Effector memory CD8-positive, alpha-beta T cell (primary cell): ENCODE measurements at regions not wholly inside any gene's neighbourhood (a gene's known extent, or its start where the extent isn't known, plus 50 kb on each side); places are given as distances from the start of the nearest gene placed in this dataset.

Source experiments
- ATAC-seq: fragments of 150-1000 bp; cut with Tn5 transposase; replicated peaks from 2 replicates; pipeline ENCODE4 v1.10.0; 2021; ENCODE audit warnings: mild to moderate bottlenecking, moderate library complexity
- DNase-seq, 3 experiments: peaks; one replicate each; pipeline ENCODE4 v3.0.0; 2021
- H3K27ac Mint-ChIP-seq, 2 donors: one replicate each; pipeline ENCODE4 v1.8.0; 2022; ENCODE audit warnings: mild to moderate bottlenecking in 2 of 2, mixed read lengths in 2 of 2, moderate library complexity in 2 of 2
- H3K27me3 Mint-ChIP-seq, 2 donors: one replicate each; pipeline ENCODE4 v1.8.0; 2022; ENCODE audit warnings: mixed read lengths in 2 of 2
- H3K36me3 Mint-ChIP-seq: one replicate; pipeline ENCODE4 v1.8.0; 2022; ENCODE audit warnings: mild to moderate bottlenecking, moderate library complexity, mixed read lengths; ENCODE audit not compliant: insufficient read depth
- H3K4me1 Mint-ChIP-seq, 2 donors: one replicate each; pipeline ENCODE4 v1.8.0; 2022; ENCODE audit warnings: low read depth in 2 of 2, mixed read lengths in 2 of 2
- H3K4me3 Mint-ChIP-seq, 2 donors: one replicate each; pipeline ENCODE4 v1.8.0; 2022; ENCODE audit warnings: mild to moderate bottlenecking in 2 of 2, mixed read lengths in 2 of 2, moderate library complexity in 2 of 2
- H3K9me3 Mint-ChIP-seq, 2 donors: one replicate each; pipeline ENCODE4 v1.8.0; 2022; ENCODE audit warnings: mixed read lengths in 2 of 2

DNA sequence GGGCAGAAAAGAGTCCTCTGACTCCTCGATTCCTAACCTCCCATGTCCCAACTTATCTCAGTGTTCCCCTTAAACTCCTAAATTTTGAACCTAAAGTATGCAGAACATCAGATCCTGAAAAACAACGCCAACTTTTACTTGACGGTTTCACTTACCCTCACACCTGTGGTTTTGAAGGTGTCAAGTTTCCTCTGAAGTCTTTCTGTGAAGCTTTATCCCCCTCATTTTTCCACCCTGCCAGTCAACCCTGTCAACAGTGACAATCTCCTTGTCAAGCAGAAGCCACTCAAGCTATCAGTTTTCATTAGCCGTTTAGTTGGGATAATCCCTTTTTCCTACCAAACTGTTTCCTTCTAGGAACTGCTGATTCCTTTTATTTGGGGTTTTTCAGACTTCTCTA lies 245.4 kb upstream of the PREP start:
- DNase-seq, result peak in 2 of 3 experiments; percentile 18 to 26
- no peaks in the 10 kb centered on the region for H3K9me3 Mint-ChIP-seq
- peak overlapping the region; percentile 39 to 58 for H3K4me3 Mint-ChIP-seq

DNA sequence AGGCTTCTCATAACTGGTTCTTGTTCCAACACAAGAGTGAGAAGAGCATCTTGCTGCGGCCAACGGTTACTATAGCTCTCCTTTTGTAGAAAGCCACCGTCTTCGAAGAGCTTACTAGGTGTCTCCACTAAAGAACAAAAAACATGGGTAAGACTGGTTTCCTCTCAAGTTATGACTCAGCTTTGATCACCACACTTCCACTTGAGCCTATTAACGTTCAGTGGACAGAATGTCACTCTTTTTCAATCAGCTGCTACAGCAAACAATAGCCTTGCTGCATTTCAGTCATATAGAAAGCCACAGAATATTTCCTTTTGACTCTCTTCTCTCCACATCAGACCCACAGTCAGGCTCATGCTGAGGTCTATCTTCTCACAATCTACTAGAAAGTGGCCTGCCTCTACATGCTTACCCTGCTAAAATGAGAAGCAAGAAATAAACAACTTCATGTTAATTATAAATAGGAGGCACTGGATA lies 243.5 kb upstream of the PREP start:
- DNase-seq (peak; percentile 47 to 62 (median 51)), ATAC-seq (peak; percentile 80)
- H3K27me3 Mint-ChIP-seq, result no peaks in the 10 kb centered on the region
- H3K27ac Mint-ChIP-seq, result peak overlapping the region; percentile 91 to 94
- H3K4me3 Mint-ChIP-seq, result peak overlapping the region; percentile 38 to 73
- peaks cover 68 to 77% of the 10 kb centered on the region in 2 donors for H3K4me1 Mint-ChIP-seq
- no peaks in the 10 kb centered on the region for H3K9me3 Mint-ChIP-seq
- peaks cover 19% of the 10 kb centered on the region for H3K36me3 Mint-ChIP-seq

More for the DNA sequence above, 245.4 kb upstream of the PREP start:
- Mint-ChIP-seq H3K27ac (peak overlapping the region; percentile 94), H3K27me3 (no peaks in the 10 kb centered on the region), H3K36me3 (peaks cover 19% of the 10 kb centered on the region), H3K4me1 (peaks cover 67 to 79% of the 10 kb centered on the region in 2 donors)
- peak; percentile 15 for ATAC-seq

DNA sequence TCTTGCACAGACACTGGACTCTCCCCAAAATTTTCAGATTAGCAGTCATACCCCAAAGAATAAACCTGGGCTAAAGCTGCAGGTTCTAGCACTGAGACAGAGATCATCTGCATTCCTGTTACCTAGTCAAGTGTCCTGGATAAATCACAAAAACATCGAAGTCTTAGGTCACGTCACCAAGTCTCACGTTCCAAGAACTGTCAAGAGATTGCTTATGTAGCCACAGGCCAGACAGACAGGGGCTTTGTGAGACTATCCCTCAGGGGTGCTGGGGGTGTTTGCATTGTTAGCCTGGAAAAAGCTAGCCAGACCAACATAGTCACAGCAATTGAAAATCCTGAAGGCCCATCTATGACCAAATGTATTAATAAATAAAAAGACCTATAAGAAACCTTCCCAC lies 243.1 kb upstream of the PREP start:
- ATAC-seq, result peak; percentile 8

DNA sequence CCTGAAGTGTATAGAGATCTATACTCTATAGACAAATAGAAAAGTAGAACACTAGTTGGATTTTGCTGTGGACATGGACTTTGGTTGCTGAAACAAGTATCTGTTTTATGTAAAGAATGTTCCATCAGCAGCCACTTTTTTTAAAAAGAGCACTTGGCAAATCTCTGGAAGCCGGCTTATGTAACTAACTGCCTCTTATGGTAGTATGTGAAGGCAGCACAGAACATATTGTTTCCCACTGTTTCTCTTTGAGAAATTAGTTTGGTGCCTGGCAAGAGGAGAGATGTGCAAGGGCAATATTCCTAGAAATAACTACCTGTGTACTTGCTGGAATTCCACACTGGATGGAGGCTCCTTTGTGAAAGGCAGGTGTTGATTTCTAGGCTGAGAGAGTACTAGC lies 242.3 kb upstream of the PREP start:
- Mint-ChIP-seq H3K9me3 (no peaks in the 10 kb centered on the region), H3K36me3 (peaks cover 19% of the 10 kb centered on the region), H3K27ac (peak overlapping the region; percentile 91 to 94), H3K4me1 (peaks cover 64 to 73% of the 10 kb centered on the region in 2 donors), H3K27me3 (no peaks in the 10 kb centered on the region), H3K4me3 (peak overlapping the region; percentile 57 to 73)
- DNase-seq (no peak), ATAC-seq (no peak)

More for the DNA sequence above, 243.1 kb upstream of the PREP start:
- peak overlapping the region; percentile 38 to 73 for H3K4me3 Mint-ChIP-seq
- H3K9me3 Mint-ChIP-seq, result no peaks in the 10 kb centered on the region
- H3K36me3 Mint-ChIP-seq, result peaks cover 19% of the 10 kb centered on the region
- DNase-seq, result no peak
- H3K27ac Mint-ChIP-seq, result peak overlapping the region; percentile 91 to 94
- peaks cover 67 to 76% of the 10 kb centered on the region in 2 donors for H3K4me1 Mint-ChIP-seq
- H3K27me3 Mint-ChIP-seq, result no peaks in the 10 kb centered on the region

DNA sequence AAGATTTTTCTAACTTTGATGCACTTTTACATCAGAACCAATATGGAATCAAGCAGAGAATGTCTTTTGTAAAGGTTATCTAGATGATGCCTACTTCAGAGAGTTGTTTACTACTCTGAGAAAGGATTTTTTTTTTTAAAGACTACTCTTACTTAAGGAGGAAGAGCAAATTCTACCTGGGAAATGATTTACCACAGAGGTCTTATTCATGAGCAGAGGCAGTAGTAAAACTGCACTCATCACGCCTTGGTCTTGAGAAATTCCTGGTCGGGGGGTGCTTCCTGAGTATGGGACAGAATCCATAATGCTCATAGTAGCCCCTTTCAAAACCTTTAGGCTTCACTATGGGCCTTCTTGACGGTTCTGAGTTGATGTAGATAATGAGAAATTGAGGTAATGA lies 241.8 kb upstream of the PREP start:
- peak overlapping the region; percentile 8 to 57 for H3K4me3 Mint-ChIP-seq
- DNase-seq, result no peak
- H3K4me1 Mint-ChIP-seq, result peaks cover 62 to 71% of the 10 kb centered on the region in 2 donors
- no peak for ATAC-seq
- H3K9me3 Mint-ChIP-seq, result no peaks in the 10 kb centered on the region
- peak overlapping the region; percentile 91 to 94 for H3K27ac Mint-ChIP-seq
- peaks cover 19% of the 10 kb centered on the region for H3K36me3 Mint-ChIP-seq
- H3K27me3 Mint-ChIP-seq, result no peaks in the 10 kb centered on the region

DNA sequence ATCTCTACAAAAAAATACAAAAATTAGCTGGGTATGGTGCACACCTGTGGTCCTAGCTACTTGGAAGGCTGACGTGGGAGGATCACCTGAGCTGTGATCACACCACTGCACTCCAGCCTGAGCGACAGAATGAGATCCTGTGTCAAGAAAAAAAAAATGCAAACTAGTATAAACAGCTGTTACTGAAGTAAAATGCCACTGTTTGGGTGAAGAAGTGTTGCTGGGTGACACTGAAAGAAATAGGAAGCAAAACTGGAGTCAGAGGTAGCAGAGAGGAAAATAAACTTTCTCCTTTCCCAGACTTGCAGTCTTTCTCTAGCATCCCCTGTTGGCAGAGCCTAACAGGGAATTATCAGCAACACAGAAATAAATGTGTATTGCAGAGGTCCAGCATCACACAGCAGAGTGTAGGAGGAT lies 241.2 kb upstream of the PREP start:
- no peaks in the 10 kb centered on the region for H3K9me3 Mint-ChIP-seq
- H3K4me3 Mint-ChIP-seq, result peak overlapping the region; percentile 8 to 57
- peaks cover 18% of the 10 kb centered on the region for H3K36me3 Mint-ChIP-seq
- peak overlapping the region; percentile 91 to 94 for H3K27ac Mint-ChIP-seq
- no peaks in the 10 kb centered on the region for H3K27me3 Mint-ChIP-seq
- ATAC-seq, result peak; percentile 9
- peaks cover 58 to 65% of the 10 kb centered on the region in 2 donors for H3K4me1 Mint-ChIP-seq
- no peak for DNase-seq

DNA sequence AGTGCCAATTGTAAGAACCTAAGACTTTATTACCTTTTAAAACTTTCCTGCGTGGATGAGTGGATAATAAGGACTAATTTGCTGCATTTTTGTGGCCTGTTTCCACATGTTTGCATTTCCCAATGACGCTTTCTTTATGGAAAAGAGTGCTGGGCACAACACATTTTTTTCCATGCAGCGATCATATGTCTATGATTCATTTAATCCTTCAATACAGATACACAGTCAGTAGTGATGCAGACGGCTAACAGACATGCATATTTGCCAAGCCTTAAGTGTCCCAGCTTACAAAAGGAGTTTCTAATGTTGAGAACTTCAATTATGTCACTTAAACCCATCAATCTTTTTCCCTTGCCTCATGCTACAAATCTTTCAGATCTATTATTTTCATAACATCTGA lies 239.8 kb upstream of the PREP start:
- DNase-seq (no peak), ATAC-seq (no peak)
- Mint-ChIP-seq H3K36me3 (peaks cover 9% of the 10 kb centered on the region), H3K27me3 (no peaks in the 10 kb centered on the region), H3K27ac (peak overlapping the region in 1 of 2 donors; percentile 91), H3K9me3 (no peaks in the 10 kb centered on the region), H3K4me3 (peak overlapping the region in 1 of 2 donors; percentile 57), H3K4me1 (peaks cover 46 to 52% of the 10 kb centered on the region in 2 donors)

DNA sequence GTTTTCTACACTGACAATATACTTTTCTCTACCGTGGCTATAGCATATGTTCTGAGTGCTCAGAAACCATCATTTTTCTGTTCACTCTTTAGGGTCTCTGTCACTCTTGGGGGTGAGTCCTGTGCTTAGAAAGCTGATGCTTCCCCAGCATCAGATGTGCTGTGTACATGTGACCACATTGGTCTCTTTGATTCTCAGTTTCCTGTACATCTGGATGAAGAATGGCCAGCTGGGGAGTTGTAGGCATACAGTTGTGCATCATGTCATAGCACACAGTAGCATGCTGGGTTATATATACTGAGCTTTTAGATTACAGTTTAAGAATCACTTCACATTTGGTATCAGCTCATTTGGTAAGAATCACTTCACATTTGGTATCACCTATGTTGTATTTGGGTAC lies 238.6 kb upstream of the PREP start:
- Mint-ChIP-seq H3K27me3 (no peaks in the 10 kb centered on the region), H3K36me3 (peaks cover 10% of the 10 kb centered on the region), H3K27ac (peak overlapping the region in 1 of 2 donors; percentile 91), H3K9me3 (no peaks in the 10 kb centered on the region), H3K4me1 (peaks cover 37 to 44% of the 10 kb centered on the region in 2 donors), H3K4me3 (no peak overlapping the region)
- no peak for DNase-seq
- ATAC-seq, result no peak

DNA sequence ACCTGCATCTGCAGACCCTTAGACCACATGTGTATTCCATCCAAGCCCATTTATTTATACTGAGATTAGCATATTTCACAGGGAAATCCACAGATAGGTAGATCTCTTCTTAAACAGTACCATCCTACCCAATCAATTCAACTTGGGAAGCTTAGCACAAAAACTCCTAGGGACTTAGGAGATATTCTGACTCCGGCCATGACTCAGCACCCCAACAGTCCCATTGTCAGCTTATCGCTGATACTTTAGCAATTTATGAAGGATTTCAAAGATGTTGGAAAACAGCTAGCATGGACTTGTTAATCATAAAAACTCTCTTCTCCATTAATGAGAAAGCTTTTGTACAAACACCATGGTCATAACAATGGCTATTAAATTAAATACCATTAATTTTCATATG lies 236.2 kb upstream of the PREP start:
- peaks cover 6% of the 10 kb centered on the region for H3K36me3 Mint-ChIP-seq
- no peaks in the 10 kb centered on the region for H3K9me3 Mint-ChIP-seq
- no peak for ATAC-seq
- no peak overlapping the region for H3K4me3 Mint-ChIP-seq
- no peak for DNase-seq
- H3K27me3 Mint-ChIP-seq, result no peaks in the 10 kb centered on the region
- H3K4me1 Mint-ChIP-seq, result peaks cover 27 to 39% of the 10 kb centered on the region in 2 donors
- no peak overlapping the region for H3K27ac Mint-ChIP-seq

DNA sequence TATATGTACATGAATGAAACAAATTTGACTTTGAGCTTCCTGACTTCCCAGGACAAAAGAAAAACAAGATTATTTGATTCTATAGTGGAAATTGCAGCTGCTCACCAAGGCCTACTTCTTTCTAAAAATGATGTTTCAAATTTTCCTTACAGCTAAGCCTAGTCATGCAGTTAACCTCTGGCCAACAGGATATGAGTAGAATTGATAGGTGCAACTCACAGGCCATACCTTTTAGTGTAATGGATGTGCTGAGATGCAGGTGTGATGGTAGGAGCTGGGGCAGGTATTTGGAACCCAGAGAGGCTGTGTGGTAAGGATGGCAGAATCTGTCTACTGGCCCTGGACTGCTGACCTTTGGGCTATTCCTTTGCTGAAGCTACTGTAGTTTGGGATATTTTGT lies 230.9 kb upstream of the PREP start:
- no peak for ATAC-seq
- H3K4me1 Mint-ChIP-seq, result peaks cover 12 to 27% of the 10 kb centered on the region in 2 donors
- peaks cover 3% of the 10 kb centered on the region for H3K36me3 Mint-ChIP-seq
- no peak overlapping the region for H3K4me3 Mint-ChIP-seq
- no peak overlapping the region for H3K27ac Mint-ChIP-seq
- H3K27me3 Mint-ChIP-seq, result peaks cover 0 to 8% of the 10 kb centered on the region in 2 donors
- DNase-seq, result no peak
- H3K9me3 Mint-ChIP-seq, result peaks cover 3 to 8% of the 10 kb centered on the region in 2 donors

DNA sequence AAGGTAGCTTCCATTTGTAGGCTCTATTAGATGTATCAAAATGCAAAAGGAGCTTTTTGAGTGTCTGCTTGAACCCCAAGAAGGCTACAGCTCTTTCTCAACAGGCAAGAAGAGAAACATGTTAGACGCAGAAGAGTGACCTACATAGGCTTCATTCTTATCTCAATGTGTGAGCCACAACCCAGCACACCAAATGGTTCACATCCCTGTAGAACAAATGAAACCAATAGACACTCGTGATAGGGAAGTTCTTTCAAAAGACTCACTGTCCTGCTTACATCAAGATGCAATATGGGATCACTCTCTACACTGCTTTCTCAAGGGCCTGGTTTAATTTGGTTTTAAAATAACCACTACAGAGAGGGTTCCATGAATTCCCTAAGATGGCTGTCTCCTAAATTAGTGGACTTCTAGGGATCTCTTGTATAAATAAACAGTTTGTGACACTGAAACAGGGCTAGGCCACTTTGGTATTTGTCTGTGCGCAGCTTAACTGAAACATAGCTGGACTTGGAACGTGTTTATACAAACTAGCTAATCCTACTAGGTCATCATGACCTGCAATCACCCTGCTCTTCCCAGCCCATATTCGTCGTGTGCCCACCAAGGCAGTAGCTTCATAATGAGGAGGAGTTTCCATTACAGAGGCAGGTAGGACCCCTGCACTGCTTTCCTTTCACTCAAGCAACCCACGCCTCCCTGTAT lies 225.4 kb upstream of the PREP start:
- no peak overlapping the region for H3K4me3 Mint-ChIP-seq
- no peaks in the 10 kb centered on the region for H3K36me3 Mint-ChIP-seq
- peaks cover 3 to 8% of the 10 kb centered on the region in 2 donors for H3K9me3 Mint-ChIP-seq
- H3K4me1 Mint-ChIP-seq, result peaks cover 4 to 12% of the 10 kb centered on the region in 2 donors
- H3K27me3 Mint-ChIP-seq, result peaks cover 0 to 8% of the 10 kb centered on the region in 2 donors
- H3K27ac Mint-ChIP-seq, result peak overlapping the region; percentile 7 to 14
- DNase-seq (no peak), ATAC-seq (peak; percentile 71)

DNA sequence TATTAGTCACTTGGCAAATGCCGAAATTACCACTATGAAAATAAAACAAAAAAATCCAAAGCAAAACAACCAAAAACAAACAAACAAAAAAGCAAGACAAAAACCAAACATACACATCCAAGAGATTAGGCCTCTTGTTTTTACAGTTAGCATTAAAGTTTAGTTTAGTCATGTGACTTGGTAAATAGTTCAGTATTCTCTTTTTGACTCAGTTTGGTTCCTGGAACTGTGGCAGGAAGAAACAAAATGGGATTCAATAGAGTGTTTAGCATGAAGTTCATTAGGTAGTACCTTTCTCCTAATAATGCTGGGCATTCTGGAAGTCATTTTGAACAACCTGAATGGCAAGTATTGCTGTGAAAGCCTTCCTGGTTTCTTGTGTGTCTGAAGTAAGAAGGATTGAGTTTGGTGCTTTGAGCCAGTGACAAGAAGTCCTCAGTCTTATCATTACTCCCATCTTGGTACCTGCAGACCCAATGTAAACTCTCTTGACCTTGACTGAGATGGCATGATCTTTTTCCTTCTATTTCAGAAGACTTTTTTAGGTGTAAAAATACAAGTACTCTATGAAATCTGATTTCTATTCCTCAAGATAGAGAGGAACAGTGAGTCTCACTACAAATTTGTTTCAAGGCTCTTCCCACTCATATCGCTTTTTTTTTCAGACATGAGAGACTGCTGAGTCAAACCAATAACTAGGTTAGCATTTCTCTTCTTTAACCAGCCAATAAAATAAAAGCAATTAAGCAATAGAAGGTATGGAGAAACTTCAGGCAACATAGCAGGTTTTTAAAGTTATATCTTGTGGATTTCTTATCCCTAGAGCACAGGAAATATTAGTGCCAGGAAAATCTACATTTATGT lies 223.6 kb upstream of the PREP start:
- H3K27me3 Mint-ChIP-seq, result peaks cover 0 to 8% of the 10 kb centered on the region in 2 donors
- peaks cover 3 to 8% of the 10 kb centered on the region in 2 donors for H3K9me3 Mint-ChIP-seq
- H3K27ac Mint-ChIP-seq, result no peak overlapping the region
- no peaks in the 10 kb centered on the region for H3K36me3 Mint-ChIP-seq
- H3K4me1 Mint-ChIP-seq, result peaks cover 10 to 12% of the 10 kb centered on the region in 2 donors
- H3K4me3 Mint-ChIP-seq, result no peak overlapping the region
- ATAC-seq (no peak), DNase-seq (no peak)

DNA sequence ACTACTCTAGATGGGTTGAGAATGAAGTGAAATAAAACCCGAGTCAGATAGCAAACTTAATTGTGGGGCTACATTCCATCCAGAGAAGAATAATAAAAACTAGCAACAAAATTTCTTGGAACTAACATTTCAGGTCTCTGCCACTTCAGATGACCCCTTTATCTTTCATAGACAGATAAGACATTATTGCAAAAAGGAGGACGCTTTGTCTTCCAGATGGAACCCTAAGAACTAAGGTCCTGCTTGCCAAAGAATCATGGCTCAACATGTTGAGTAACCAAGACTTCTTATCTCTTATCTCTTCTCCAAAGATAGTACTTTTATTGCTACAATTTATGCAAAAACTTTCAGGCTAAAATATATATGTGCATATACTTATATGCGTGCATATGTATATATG lies 221.1 kb upstream of the PREP start:
- Mint-ChIP-seq H3K4me1 (peaks cover 10 to 12% of the 10 kb centered on the region in 2 donors), H3K27me3 (no peaks in the 10 kb centered on the region), H3K4me3 (no peak overlapping the region), H3K36me3 (no peaks in the 10 kb centered on the region), H3K9me3 (no peaks in the 10 kb centered on the region), H3K27ac (no peak overlapping the region)
- no peak for ATAC-seq
- no peak for DNase-seq
